Natural killer cell (primary cell): ENCODE measurements at regions not wholly inside any gene's neighbourhood (a gene's known extent, or its start where the extent isn't known, plus 50 kb on each side); places are given as distances from the start of the nearest gene placed in this dataset.

Experiments
- ATAC-seq, 3 donors: fragments of 150-1000 bp in 2 of 3; fragments of 200-7000 bp in 1 of 3; cut with Tn5 transposase; 1 replicate in 1 of 3; 2 replicates in 2 of 3; pipeline ENCODE4 v1.10.0; 2021; ENCODE audit warnings: mild to moderate bottlenecking in 2 of 3, moderate library complexity in 2 of 3
- DNase-seq, 2 donors: peaks; one replicate each; pipeline versions ENCODE4 v3.0.0 to v3.0.0-alpha.2; 2013 to 2021; ENCODE audit warnings: mixed read lengths in 1 of 2
- H3K27ac ChIP-seq: one replicate; pipeline ENCODE4 v1.5.1; 2013; ENCODE audit warnings: mild to moderate bottlenecking, low read length
- H3K27me3 ChIP-seq: one replicate; pipeline ENCODE4 v1.6.1; 2013; ENCODE audit warnings: low read length; ENCODE audit not compliant: control insufficient read depth, insufficient read depth
- H3K36me3 ChIP-seq: one replicate; pipeline ENCODE4 v1.6.1; 2013; ENCODE audit warnings: low read length; ENCODE audit not compliant: control insufficient read depth, insufficient read depth
- H3K4me1 ChIP-seq: one replicate; pipeline ENCODE4 v1.6.1; 2013; ENCODE audit warnings: low read length; ENCODE audit not compliant: control insufficient read depth, insufficient read depth
- H3K4me3 ChIP-seq: one replicate; pipeline ENCODE4 v1.5.1; 2013; ENCODE audit warnings: low read length
- H3K9me3 ChIP-seq: one replicate; pipeline ENCODE4 v1.6.1; 2013; ENCODE audit warnings: low read length; ENCODE audit not compliant: control insufficient read depth, insufficient read depth
- H3K27ac Mint-ChIP-seq, 2 donors: one replicate each; pipeline ENCODE4 v1.8.0; 2022; ENCODE audit warnings: mild to moderate bottlenecking in 2 of 2, mixed read lengths in 2 of 2, moderate library complexity in 1 of 2
- H3K27me3 Mint-ChIP-seq, 2 donors: one replicate each; pipeline ENCODE4 v1.8.0; 2022; ENCODE audit warnings: low read depth in 2 of 2, mixed read lengths in 2 of 2
- H3K36me3 Mint-ChIP-seq: one replicate; pipeline ENCODE4 v1.8.0; 2022; ENCODE audit warnings: mixed read lengths
- H3K4me1 Mint-ChIP-seq, 2 donors: one replicate each; pipeline ENCODE4 v1.8.0; 2022; ENCODE audit warnings: mixed read lengths in 2 of 2
- H3K4me3 Mint-ChIP-seq: one replicate; pipeline ENCODE4 v1.8.0; 2022; ENCODE audit warnings: mild to moderate bottlenecking, moderate library complexity, mixed read lengths
- H3K9me3 Mint-ChIP-seq, 2 donors: one replicate each; pipeline ENCODE4 v1.8.0; 2022; ENCODE audit warnings: mixed read lengths in 2 of 2
- CTCF ChIP-seq: fragments of 200-600 bp; IDR thresholded peaks from one replicate; pipeline ENCODE4 v1.8.0; 2022; ENCODE audit warnings: antibody characterized with exemption
- WGBS: methylation state at CpG from one replicate; pipeline ENCODE4 v1.1.7; 2013; ENCODE audit warnings: missing lambda C conversion rate; ENCODE audit not compliant: insufficient coverage; 5-methylcytosine and 5-hydroxymethylcytosine counted together
- intact Hi-C: fragments of 100-400 bp; cut with micrococcal nuclease; formaldehyde crosslinking; loops from one replicate; pipeline ENCODE4 v1.14.2; 2022

- H3K27me3 Mint-ChIP-seq: no peaks in the 10 kb centered on the region
Measured at GRCh38 chr4:79078339-79078738, 139.1 kb upstream of the PAQR3 start.

DNA sequence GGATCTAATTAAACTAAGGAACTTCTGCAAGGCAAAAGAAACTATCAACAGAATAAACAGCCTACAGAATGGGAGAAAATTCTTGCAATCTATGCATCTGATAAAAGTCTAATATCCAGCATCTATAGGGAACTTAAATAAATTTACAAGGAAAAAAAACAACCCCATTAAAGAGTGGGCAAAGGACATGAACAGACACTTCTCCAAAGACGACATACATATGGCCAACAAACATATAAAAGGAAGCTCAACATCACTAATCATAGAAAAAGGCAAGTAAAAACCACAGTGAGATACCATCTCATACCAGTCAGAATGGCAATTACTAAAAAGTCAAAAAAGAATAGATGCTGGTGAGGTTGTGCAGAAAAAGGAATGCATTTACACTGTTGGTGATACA is 134.8 kb upstream of the PAQR3 start:
- no peaks in the 10 kb centered on the region for H3K4me1 ChIP-seq
- no peaks in the 10 kb centered on the region for H3K36me3 ChIP-seq
- H3K4me3 Mint-ChIP-seq: no peak overlapping the region
- intact Hi-C loops: no loop called here
- WGBS: 90% methylated on average over 1 of the region's 1 CpG
- no peak overlapping the region for H3K4me3 ChIP-seq
- peaks cover 16 to 21% of the 10 kb centered on the region in 2 donors for H3K9me3 Mint-ChIP-seq
- H3K27me3 ChIP-seq: no peaks in the 10 kb centered on the region
- no peak for TF ChIP-seq CTCF
- H3K27me3 Mint-ChIP-seq: no peaks in the 10 kb centered on the region
- no peaks in the 10 kb centered on the region for H3K9me3 ChIP-seq
- DNase-seq (no peak), ATAC-seq (no peak)
- no peaks in the 10 kb centered on the region for H3K4me1 Mint-ChIP-seq
- no peak overlapping the region for H3K27ac ChIP-seq
- no peaks in the 10 kb centered on the region for H3K36me3 Mint-ChIP-seq
- H3K27ac Mint-ChIP-seq: no peak overlapping the region

More at GRCh38 chr4:79078339-79078738, 139.1 kb upstream of the PAQR3 start:
- no peaks in the 10 kb centered on the region for H3K27me3 ChIP-seq
- no peak overlapping the region for H3K27ac ChIP-seq
- H3K9me3 ChIP-seq: no peaks in the 10 kb centered on the region
- TF ChIP-seq CTCF: no peak
- H3K4me3 Mint-ChIP-seq: no peak overlapping the region
- peaks cover 13 to 21% of the 10 kb centered on the region in 2 donors for H3K9me3 Mint-ChIP-seq
- H3K4me1 Mint-ChIP-seq: no peaks in the 10 kb centered on the region
- no peaks in the 10 kb centered on the region for H3K36me3 ChIP-seq
- H3K4me3 ChIP-seq: no peak overlapping the region
- H3K36me3 Mint-ChIP-seq: no peaks in the 10 kb centered on the region
- 86% methylated on average over 1 of the region's 1 CpG for WGBS
- intact Hi-C loops: no loop called here
- no peak overlapping the region for H3K27ac Mint-ChIP-seq
- no peak for ATAC-seq
- no peak for DNase-seq
- no peaks in the 10 kb centered on the region for H3K4me1 ChIP-seq

GRCh38 chr4:79073471-79073870 is 134.2 kb upstream of the PAQR3 start:
- H3K27ac Mint-ChIP-seq: no peak overlapping the region
- no peaks in the 10 kb centered on the region for H3K4me1 Mint-ChIP-seq
- Histone ChIP-seq H3K27me3 (no peaks in the 10 kb centered on the region), H3K36me3 (no peaks in the 10 kb centered on the region), H3K4me1 (no peaks in the 10 kb centered on the region), H3K4me3 (no peak overlapping the region), H3K9me3 (no peaks in the 10 kb centered on the region), H3K27ac (no peak overlapping the region)
- no peak overlapping the region for H3K4me3 Mint-ChIP-seq
- intact Hi-C loops: no loop called here
- WGBS: 88% methylated on average over 1 of the region's 1 CpG
- TF ChIP-seq CTCF: no peak
- H3K9me3 Mint-ChIP-seq: peaks cover 16 to 21% of the 10 kb centered on the region in 2 donors
- ATAC-seq: no peak
- DNase-seq: no peak
- no peaks in the 10 kb centered on the region for H3K27me3 Mint-ChIP-seq
- no peaks in the 10 kb centered on the region for H3K36me3 Mint-ChIP-seq

GRCh38 chr4:79065262-79065661 is 126.0 kb upstream of the PAQR3 start:
- Histone ChIP-seq H3K36me3 (no peaks in the 10 kb centered on the region), H3K4me1 (no peaks in the 10 kb centered on the region), H3K27ac (no peak overlapping the region), H3K9me3 (no peaks in the 10 kb centered on the region), H3K4me3 (no peak overlapping the region), H3K27me3 (no peaks in the 10 kb centered on the region)
- Mint-ChIP-seq H3K36me3 (no peaks in the 10 kb centered on the region), H3K4me3 (no peak overlapping the region), H3K27ac (no peak overlapping the region), H3K27me3 (no peaks in the 10 kb centered on the region), H3K4me1 (no peaks in the 10 kb centered on the region), H3K9me3 (peaks cover 3 to 6% of the 10 kb centered on the region in 2 donors)
- ATAC-seq (no peak), DNase-seq (no peak)
- intact Hi-C loops: no loop called here
- no peak for TF ChIP-seq CTCF
- WGBS: 82% methylated on average over 1 of the region's 1 CpG
